Ishikawa (cell line): ENCODE measurements at regions not wholly inside any gene's neighbourhood (a gene's known extent, or its start where the extent isn't known, plus 50 kb on each side); places are given as distances from the start of the nearest gene placed in this dataset.

ENCODE experiments used
- FOXM1 ChIP-seq: IDR thresholded peaks from 2 replicates; pipeline ENCODE4 v1.6.1; 2012; ENCODE audit warnings: low read depth, borderline replicate concordance
- RAD21 ChIP-seq: IDR thresholded peaks from 2 replicates; pipeline ENCODE4 v1.6.1; 2012; ENCODE audit warnings: low read depth
- TAF1 ChIP-seq: IDR thresholded peaks from 2 replicates; pipeline ENCODE4 v1.6.1; 2012; ENCODE audit warnings: low read depth, mild to moderate bottlenecking
- TCF12 ChIP-seq: IDR thresholded peaks from 2 replicates; pipeline ENCODE4 v1.6.1; 2012; ENCODE audit warnings: low read depth
- YY1 ChIP-seq: IDR thresholded peaks from 2 replicates; pipeline ENCODE4 v1.6.1; 2012; ENCODE audit warnings: low read depth
- TF ChIP-seq, protein P1 (sequence below): IDR thresholded peaks from 2 replicates; pipeline ENCODE4 v1.6.1; 2012; ENCODE audit warnings: low read depth, mild to moderate bottlenecking

DNA sequence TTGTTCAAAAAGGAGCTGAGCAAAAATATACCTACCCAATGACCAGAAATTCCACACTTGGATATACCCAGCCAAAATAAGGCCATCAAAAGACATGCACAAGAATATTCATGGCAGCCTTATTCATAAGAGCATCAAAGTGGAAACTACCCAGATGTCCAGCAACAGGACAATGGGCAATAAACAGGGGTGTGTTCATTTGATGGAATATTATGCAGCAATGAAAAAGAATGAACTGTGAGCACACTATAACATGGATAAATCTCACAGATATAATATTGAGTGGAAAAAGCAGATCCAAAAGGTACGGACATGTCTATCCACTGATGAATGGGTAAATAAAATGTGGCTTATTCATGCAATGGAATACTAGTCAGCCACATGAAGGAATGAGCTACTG is 209.2 kb upstream of the LHX5 start:
- TF ChIP-seq YY1 (no peak), TCF12 (no peak), TAF1 (no peak), FOXM1 (no peak), RAD21 (no peak)
- TF ChIP-seq, protein P1, sequence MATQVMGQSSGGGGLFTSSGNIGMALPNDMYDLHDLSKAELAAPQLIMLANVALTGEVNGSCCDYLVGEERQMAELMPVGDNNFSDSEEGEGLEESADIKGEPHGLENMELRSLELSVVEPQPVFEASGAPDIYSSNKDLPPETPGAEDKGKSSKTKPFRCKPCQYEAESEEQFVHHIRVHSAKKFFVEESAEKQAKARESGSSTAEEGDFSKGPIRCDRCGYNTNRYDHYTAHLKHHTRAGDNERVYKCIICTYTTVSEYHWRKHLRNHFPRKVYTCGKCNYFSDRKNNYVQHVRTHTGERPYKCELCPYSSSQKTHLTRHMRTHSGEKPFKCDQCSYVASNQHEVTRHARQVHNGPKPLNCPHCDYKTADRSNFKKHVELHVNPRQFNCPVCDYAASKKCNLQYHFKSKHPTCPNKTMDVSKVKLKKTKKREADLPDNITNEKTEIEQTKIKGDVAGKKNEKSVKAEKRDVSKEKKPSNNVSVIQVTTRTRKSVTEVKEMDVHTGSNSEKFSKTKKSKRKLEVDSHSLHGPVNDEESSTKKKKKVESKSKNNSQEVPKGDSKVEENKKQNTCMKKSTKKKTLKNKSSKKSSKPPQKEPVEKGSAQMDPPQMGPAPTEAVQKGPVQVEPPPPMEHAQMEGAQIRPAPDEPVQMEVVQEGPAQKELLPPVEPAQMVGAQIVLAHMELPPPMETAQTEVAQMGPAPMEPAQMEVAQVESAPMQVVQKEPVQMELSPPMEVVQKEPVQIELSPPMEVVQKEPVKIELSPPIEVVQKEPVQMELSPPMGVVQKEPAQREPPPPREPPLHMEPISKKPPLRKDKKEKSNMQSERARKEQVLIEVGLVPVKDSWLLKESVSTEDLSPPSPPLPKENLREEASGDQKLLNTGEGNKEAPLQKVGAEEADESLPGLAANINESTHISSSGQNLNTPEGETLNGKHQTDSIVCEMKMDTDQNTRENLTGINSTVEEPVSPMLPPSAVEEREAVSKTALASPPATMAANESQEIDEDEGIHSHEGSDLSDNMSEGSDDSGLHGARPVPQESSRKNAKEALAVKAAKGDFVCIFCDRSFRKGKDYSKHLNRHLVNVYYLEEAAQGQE, result no peak
